GM19395 (cell line): ENCODE measurements at regions not wholly inside any gene's neighbourhood (a gene's known extent, or its start where the extent isn't known, plus 50 kb on each side); places are given as distances from the start of the nearest gene placed in this dataset.

ENCODE experiments used
- ATAC-seq: cut with Tn5 transposase; IDR thresholded peaks from one replicate; pipeline ENCODE4 v1.9.1; 2021; ENCODE audit warnings: mild to moderate bottlenecking, moderate library complexity; ENCODE audit not compliant: unreplicated experiment

DNA sequence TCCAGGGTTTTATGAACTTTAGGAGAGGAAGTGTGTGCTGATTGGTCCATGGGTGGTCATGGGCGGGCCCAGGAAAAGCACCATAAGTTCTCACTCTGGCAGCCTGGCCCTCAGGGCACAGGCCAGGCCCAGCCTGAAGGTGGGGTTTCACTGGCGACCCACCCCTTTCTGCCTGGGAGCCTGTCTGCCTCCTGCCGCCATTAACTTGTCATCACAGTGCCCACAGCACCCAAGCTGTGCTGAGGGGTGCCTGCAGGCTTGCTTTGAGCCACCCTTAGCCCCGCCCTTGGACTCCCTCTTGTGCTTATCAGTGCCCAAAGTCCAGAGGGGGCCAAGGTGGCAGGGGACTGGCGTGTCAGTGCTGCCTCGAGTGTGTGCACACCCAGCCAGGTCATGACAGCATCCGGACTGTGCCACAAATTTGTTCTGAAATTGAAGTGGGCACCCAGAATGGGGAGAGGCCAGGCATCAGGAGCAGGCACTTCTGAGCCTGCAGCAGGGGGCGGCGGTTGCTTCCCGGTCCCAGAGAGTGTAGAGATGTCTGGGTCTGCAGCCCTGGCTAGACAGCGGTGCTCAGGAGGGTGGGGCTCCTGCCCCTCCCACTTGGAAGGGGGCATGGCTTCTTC, 455.6 kb downstream of the TMA16 start:
- no peak for ATAC-seq

DNA sequence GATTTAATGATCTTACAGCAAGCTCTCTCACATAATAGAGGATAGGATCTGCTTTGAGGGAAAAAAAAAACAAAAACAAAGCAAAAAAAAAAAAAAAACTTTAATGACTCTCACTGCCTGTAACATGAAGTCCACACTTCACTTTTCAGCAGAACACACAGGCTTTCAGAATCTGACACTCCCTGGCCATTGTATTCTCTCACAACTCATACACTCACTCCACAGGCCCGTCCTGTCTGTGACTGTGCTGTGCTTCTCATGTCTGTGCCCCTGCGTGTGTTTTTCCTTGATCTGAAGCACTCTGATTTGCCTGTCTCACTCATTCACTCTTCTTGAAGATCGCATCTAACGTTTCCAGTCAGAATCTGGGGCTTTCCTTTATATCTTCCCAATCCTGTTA, 460.8 kb downstream of the TMA16 start:
- no peak for ATAC-seq

DNA sequence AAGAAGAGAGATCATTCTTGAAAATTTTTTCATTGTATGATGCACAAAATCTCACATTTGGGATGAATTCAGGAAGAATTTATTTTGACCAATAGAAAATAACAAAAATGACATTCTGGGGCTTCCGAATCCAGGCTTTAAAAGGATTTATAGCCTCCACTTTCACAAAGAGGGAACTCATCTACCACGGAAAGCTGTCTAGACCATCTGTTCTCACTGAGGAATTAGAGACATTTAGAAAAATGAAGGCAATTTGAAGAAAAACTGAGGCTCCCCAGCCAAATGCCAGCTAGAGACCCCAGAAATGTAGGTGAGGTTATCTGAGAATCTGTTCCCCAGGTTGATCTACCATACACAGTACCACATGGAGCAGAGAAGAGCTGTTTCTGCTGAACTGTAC, 464.3 kb downstream of the TMA16 start:
- no peak for ATAC-seq

DNA sequence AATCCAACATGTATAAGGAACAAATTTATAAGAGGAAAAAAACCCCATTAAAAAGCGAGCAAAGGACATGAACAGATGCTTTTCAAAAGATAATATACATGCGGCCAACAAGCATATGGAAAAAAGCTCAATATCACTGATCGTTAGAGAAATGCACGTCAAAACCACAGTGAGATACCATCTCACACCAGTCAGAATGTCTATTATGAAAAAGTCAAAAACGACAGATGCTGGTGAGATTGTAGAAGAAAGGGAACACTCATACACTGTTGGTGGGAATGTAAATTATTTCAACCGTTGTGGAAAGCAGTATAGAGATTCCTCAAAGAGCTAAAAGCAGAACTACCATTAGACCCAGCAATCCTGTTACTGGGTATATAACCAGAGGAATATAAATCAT, 465.4 kb downstream of the TMA16 start:
- ATAC-seq, result no peak

DNA sequence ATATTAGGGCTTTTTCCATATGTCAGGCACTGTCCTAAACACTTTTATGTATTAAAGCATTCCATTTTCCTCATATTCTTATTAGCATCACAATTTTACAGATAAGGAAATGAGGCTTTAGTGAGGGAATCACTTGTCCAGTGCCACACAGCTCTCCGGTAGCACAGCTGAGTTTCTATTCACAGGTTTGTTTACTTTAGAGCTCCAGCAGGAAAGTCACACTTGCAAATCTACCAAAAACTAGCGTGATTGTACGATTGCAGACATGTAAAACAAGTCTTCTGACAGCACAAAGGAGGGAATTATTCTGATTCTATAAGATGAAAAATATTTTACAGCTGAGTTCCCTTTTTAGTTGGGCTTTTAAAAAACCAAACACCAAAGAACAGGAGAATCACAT, 472.1 kb downstream of the TMA16 start:
- no peak for ATAC-seq

DNA sequence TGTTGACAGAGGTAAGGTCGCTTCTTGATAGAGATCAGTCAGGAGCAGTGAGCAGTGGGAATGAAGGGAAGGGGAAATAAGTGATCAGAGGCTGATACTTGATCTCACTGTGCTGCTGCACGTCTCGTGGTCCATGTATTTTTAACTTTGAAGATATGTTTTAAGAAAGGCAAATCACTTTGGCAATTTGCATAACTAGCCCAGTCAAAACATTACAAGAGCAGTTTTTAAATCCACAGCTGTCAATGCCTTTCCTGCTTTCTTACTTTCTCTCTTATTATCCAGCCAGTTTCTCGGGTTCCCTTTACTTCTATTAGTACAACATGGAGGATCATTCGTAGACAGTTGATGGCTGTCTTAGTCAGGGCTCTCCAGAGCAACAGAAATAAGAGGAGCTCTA, 472.8 kb downstream of the TMA16 start:
- ATAC-seq, result peak; percentile 64

DNA sequence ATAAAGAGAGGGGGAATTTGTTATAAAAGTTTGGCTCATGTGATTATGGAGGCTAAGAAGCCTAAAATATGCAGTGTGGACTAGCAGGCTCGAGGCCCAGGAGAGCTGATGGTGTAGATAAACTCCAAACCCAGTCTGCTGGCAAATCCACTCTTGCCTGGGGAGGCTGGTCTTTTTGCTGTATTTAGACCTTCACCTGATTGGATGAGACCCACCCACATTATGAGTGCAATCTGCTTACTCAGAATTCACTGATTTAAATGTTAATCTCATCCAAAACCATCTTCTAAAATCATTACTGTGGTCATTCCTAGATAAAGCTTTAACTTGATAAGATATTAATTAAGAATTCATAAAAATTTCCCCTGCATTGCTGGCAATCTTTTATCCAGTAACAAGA, 473.2 kb downstream of the TMA16 start:
- ATAC-seq, result no peak

DNA sequence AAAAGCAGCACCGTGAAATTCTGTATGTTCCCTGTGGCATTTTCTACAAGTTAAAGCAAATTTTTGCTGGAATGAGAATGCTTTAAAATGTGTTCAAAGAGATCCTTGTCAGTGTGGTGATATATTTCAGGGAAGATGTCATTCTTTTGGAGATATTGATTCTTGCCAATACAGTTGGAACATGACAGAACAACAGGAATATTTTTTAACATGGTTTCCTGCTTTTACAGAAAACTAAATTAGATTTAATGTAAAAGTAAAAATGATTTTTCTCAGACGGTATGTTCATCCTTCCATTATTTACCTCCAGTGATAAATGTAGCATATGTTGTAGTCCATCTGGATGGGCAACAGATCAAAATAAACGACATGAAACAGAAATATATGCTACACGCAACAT, 474.8 kb downstream of the TMA16 start:
- ATAC-seq, result no peak

DNA sequence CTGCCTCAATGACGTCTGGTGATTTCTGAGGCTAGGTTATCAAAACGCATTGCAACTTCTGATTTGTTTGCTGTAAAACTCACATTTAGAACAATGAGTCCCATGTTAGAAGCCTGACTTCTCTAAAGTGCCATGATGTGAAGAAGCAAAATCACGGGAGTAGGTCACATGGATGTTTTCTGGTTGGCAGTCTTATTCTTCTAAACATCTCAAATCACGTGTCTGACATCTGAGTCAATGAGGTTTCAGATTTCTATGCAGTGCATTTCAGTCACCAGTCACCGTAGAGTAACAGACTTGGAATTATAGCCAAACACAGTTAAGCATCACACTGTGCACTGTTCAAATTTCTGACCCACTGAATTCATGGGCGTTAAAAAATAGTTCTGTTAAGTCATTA, 482.1 kb downstream of the TMA16 start:
- ATAC-seq, result no peak

DNA sequence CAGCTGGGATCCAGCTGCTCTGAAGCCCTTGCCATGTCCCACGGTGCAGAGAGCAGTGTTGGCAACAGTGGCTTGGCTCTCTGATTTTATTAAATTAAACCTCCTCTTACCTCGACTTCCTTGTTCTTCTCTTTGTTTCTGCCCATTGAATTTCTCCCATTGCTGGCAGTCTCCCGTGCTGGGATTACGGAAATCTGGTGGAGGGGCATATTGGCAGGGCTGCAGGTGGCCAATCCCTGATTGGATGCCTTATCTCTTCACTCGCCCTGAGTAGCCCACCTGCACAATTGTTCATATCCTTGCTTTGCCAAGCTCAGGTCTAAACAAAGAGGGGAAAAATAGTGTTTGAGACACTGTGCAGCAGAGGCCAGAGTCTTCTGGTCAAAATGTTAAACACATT, 493.9 kb downstream of the TMA16 start:
- no peak for ATAC-seq

DNA sequence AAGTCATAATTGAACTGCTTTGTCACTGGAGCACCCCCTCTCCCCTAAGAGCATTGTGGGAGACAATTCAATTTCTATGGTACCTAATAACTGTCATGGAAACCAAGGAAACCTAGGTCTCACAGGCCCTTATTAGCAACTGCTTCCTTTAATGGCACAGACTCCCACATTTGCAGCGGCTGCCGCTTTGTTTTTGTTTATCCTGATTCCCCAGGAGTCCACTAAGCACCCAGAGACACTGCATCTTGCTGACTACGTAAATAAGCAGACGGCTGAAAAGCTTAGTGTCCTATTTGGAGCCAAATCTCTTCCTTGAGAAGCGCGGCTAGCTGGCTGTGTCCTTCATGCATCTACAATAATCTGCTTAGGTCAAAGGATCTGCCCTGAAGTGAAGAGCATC, 494.4 kb downstream of the TMA16 start:
- no peak for ATAC-seq

DNA sequence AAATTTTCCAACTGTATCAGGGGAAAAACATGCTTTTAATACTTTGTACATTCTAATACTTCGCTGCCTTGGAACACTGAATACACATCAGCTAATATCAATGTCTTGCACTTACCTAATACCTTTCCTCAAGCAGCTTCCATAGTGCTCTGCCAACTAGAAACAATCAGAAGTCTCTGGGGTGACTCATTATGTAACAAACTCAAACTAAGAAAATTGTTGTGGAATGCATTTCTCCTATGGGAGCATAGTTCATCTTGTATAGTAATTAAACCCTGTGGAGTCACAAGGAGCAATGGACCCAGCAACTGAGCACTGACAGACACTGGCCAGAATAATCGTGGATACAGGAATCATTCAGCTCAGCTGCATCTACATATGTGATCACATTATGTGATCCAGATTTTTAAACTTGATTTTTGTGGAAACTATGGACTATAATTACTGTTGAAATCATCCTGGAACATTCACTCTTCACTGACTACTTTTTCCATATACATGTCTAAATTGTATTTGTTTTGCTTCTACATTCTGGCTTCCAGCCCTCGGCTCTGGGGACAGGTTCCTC, 496.9 kb downstream of the TMA16 start:
- ATAC-seq, result no peak

DNA sequence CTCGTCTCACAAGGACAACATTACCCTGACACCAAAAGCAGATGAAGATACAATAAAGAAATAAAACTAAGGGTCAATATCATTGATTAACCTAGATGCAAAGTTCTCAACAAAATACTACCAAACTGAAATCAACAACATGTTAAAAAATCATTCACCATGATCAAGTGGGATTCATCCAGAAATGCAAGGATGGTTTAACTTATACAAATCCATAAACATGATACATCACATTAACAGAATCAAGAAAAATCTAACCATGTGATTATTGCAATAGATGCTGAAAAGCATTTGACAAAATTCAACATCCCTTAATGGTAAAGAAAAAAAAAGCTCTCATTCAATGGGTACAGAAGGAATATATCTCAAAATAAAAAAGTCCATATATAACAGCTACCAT, 514.9 kb downstream of the TMA16 start:
- no peak for ATAC-seq

DNA sequence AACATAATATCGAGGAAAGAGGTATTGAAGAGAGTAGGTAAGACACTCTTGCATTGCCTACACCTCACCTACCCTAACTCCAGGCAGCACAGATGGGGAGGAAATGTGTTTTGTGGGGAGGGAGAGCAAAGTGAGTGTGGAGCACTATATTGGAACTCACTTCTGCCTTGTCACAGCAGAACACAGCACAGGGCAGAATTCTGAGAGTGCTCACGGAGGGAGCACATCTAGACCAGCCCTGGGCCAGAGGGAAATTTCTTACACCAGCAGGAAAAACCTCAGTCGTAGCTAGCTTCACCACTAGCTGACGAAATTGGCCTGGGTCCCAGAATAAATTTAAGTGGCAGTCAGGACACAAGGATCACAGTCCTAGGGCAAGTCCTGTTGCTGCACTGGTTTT, 517.3 kb downstream of the TMA16 start:
- ATAC-seq, result no peak

DNA sequence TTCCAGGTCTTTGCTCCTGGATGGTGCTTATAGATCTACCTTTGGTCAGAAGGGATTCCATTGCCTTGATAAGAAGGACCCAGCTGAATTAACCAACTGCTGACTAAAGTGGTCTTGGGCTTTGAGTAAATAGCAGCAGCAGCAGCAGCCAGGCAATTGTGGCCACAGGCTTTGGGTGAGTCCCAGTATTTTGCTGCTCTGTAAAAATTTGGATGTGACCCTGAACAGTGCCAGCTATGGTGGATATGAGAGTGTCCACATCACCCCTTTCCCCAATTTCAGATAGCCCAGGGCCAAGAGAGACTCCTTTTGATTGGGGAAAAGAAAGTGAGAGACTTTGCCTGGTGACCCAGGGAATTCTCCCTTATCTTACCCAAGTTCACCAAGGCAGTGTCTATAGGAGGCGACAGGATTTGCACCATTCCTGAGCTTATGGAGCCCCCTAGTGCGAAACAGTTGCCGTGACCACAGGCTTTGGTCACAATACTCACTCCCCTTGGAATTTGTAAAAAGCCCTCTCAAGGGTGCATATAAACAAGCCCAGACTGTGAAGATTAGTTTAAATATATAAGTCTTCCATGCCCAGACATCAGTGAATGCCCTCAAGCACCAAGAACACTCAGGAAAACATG, 518.0 kb downstream of the TMA16 start:
- peak; percentile 72 for ATAC-seq

DNA sequence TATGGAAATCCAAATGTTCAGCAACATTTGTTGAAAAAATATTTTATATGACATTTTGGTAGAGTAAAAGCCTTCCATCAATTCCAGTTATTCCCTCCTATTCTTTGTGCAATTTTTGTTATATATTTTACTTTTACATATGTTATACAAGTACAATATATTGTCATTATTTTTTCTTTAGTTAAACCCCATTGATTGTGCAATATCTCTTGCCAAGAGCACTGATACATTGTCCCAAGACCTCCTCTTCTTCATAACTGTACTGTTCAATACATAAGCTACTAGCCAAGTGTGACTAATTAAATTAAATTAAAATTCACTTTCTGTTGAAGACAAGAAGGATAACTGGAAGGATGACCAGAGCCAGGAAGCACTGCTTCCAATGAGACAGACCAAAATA, 527.5 kb downstream of the TMA16 start:
- no peak for ATAC-seq

DNA sequence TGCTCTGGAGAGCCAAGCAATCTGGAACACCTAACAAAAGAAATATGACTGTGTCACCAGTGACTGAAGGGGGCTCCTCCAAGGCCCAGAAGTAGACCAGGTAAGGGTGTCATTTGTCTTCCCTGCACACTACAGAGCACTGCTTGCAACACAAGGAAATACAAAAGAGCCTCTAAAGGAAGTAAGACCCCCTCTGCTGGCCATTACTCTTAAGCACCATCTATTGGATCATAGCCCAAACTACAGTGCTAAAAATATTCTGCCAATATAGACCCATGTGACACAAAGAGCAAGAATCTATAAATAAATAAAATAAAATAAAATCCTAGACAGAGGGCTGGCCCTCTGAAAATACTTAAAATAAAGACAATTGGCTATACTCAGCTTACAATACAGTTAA, 528.7 kb downstream of the TMA16 start:
- no peak for ATAC-seq

DNA sequence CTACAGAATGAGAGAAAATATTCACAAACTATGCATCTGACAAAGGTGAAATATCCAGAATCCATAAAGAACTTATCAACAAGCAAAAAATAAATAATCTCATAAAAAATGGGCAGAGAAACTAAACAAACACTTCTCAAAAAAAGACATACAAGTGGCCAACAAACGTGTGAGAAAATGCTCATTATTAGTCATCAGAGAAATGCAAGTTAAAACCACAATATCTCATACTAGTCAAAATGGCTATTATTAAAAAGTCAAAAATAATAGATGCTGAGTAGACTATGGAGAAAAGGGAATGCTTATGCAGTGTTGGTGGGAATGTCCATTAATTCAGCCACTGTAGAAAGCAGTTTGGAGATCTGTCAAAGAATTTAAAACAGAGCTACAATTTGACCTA, 533.3 kb downstream of the TMA16 start:
- no peak for ATAC-seq

DNA sequence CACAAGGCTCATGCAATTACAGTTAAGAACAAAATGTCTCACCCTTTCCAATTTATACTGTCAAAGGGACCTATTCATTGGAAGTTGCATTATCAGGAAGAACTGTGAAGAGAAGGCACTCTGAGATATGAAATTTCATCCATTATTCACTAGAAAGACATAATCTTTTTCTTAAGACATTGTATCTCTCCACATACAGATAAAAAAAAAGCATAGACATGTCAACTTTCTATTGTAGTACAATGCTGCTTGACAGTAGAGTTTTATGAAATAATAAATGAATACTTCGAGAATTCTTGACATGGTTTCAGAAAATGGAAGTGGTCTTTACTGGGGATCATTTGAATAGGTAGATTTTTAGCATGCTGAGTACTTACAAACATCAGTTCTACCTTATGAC, 545.0 kb downstream of the TMA16 start:
- ATAC-seq, result no peak

DNA sequence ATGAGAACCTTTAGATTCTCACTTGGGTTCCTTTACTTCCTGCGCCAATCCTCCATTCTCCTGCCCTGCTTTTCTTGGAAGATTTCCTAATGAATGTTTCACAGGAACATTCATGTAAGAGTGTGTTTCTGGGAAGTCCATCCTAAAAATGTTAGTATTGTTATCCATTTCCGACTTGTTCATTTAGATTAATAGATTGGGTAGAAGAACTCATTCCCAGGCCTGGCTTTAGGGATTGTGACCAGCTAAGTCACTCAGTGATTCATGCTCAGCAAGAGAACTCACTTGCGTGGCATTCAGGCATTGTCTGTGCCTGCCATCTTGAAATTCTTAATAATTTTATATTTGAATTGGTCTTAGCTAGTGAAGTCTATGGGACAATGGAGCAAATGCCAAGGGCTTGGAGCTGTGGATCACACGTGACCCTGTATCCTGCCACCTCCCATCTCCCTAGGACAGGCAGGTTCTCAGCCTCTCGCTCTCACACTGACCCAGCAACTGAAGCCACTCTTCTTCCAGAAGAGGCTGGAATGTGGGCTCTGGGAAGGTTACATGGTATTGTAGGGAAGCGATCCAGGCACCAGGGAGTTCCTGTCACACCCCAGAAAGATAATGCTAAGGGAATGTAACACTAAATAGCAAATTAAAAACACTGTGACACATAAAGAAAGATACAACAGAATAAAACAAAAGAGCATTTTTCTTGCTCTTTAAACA, 562.1 kb downstream of the TMA16 start:
- no peak for ATAC-seq

DNA sequence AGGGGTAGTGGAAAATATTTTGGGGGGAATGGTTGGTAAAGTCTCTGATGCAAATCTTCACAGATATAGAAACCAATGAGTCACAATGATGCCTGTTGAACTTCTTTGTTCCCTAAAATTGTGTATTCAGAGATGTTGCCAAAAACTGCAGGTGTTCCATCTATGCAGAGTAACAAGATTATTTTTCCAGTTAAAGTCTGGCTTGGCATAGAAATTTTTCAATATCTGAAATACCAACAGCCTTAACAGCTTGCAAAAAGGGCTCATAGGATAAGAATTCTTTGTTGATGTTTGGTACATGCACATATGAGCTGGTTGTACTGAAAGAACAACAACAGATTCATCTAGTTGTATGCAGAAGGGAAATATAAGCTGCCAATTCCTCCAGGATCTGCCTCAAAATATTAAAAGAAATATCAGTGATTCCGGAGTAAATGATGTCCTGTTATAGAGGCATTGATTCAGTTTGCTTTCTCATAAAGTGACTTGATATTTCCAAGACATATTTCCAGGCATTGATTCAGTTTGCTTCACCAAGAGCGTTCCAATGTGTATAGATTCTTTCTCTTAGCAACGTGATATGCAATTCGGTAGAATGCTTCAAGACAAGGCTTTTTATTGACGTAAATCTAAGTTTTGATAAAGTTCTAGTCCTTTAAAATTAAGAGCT, 564.4 kb downstream of the TMA16 start:
- ATAC-seq, result no peak

DNA sequence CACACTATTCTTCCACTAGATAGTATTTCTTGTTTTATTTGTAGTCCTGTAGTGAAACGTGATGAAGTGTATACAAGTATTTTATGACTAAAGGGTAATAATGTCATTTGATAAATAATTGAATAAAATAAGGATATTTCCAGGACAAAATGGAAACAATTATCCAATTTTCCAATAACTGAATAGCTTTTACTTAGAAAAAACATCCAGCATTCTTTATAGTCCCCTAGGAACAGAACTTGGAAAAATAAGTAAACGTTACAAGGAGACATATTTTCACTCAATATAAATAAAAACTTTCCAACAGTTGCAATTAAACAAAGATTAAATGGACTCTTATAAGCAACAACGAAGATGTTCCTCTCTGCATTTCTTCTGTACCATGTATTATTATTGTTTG, 566.0 kb downstream of the TMA16 start:
- ATAC-seq, result no peak
